GM04504 (cell line): ENCODE measurements at regions not wholly inside any gene's neighbourhood (a gene's known extent, or its start where the extent isn't known, plus 50 kb on each side); places are given as distances from the start of the nearest gene placed in this dataset.
"Not testable (repeated sequence)": the region's sequence is repeated elsewhere in the genome, so short reads cannot be mapped to it uniquely, and the experiment has no call there.

ENCODE experiments used
- DNase-seq: peaks from one replicate; pipeline ENCODE4 v3.0.0-alpha.2; 2012; ENCODE audit warnings: low read depth

- no peak for DNase-seq
These were observed 78.4 kb upstream of the ZSWIM2 start for GRCh38 chr2:186927185-186927866.

- no peak for DNase-seq
These were observed 76.5 kb upstream of the ZSWIM2 start for GRCh38 chr2:186925514-186925913.

- not testable (repeated sequence) for DNase-seq
These were observed 73.3 kb upstream of the ZSWIM2 start for GRCh38 chr2:186922316-186922715.

- DNase-seq = peak; percentile 38
These were observed 70.3 kb upstream of the ZSWIM2 start for GRCh38 chr2:186919296-186919695.

GRCh38 chr2:186918495-186918894 lies 69.5 kb upstream of the ZSWIM2 start:
- no peak for DNase-seq

- no peak for DNase-seq
These were observed 68.9 kb upstream of the ZSWIM2 start for GRCh38 chr2:186917866-186918265.

- no peak for DNase-seq
These were observed 64.9 kb upstream of the ZSWIM2 start for GRCh38 chr2:186913870-186914269.

GRCh38 chr2:186912979-186913378 lies 64.0 kb upstream of the ZSWIM2 start:
- DNase-seq = no peak

- DNase-seq = no peak
These were observed 62.6 kb upstream of the ZSWIM2 start for GRCh38 chr2:186911551-186912085.

GRCh38 chr2:186910996-186911395 lies 62.0 kb upstream of the ZSWIM2 start:
- DNase-seq = no peak

- DNase-seq = no peak
These were observed 60.1 kb upstream of the ZSWIM2 start for GRCh38 chr2:186909095-186909494.

- DNase-seq = no peak
These were observed 58.9 kb upstream of the ZSWIM2 start for GRCh38 chr2:186907897-186908296.

- no peak for DNase-seq
These were observed 54.2 kb upstream of the ZSWIM2 start for GRCh38 chr2:186903216-186903615.
